NCI-H82 treated with DMSO at 0.1 percent for 48 hours (cell line): ENCODE measurements at regions not wholly inside any gene's neighbourhood (a gene's known extent, or its start where the extent isn't known, plus 50 kb on each side); places are given as distances from the start of the nearest gene placed in this dataset.
"Not testable (repeated sequence)": the region's sequence is repeated elsewhere in the genome, so short reads cannot be mapped to it uniquely, and the experiment has no call there.

Source experiments
- DNase-seq: peaks from one replicate; lab custom pipeline; 2025; ENCODE audit not compliant: unreplicated experiment; lab: John Stamatoyannopoulos, UW

GRCh38 chr6:48998574-48998973, 464.5 kb downstream of the MMUT start:
- DNase-seq, result no peak

GRCh38 chr6:48996461-48997119, 466.5 kb downstream of the MMUT start:
- DNase-seq, result peak; percentile 9

- peak; percentile 32 for DNase-seq
Observed at GRCh38 chr6:48994811-48995210, 468.2 kb downstream of the MMUT start.

- no peak for DNase-seq
Observed at GRCh38 chr6:48990739-48991138, 472.3 kb downstream of the MMUT start.

- no peak for DNase-seq
Observed at GRCh38 chr6:48986845-48987244, 476.2 kb downstream of the MMUT start.

GRCh38 chr6:48986105-48986504, 476.9 kb downstream of the MMUT start:
- DNase-seq, result no peak

- DNase-seq, result no peak
Observed at GRCh38 chr6:48985025-48985424, 478.0 kb downstream of the MMUT start.

GRCh38 chr6:48983968-48984367, 479.1 kb downstream of the MMUT start:
- DNase-seq, result not testable (repeated sequence)

- no peak for DNase-seq
Observed at GRCh38 chr6:48983377-48983776, 479.7 kb downstream of the MMUT start.

- no peak for DNase-seq
Observed at GRCh38 chr6:48979806-48980205, 483.2 kb downstream of the MMUT start.

- no peak for DNase-seq
Observed at GRCh38 chr6:48979085-48979484, 484.0 kb downstream of the MMUT start.

- no peak for DNase-seq
Observed at GRCh38 chr6:48978016-48978415, 485.0 kb downstream of the MMUT start.

GRCh38 chr6:48977573-48977972, 485.5 kb downstream of the MMUT start:
- DNase-seq, result no peak

GRCh38 chr6:48973491-48973890, 489.6 kb downstream of the MMUT start:
- no peak for DNase-seq

GRCh38 chr6:48961781-48962415, 501.2 kb downstream of the MMUT start:
- DNase-seq, result no peak

GRCh38 chr6:48959251-48960060, 503.6 kb downstream of the MMUT start:
- no peak for DNase-seq

- no peak for DNase-seq
Observed at GRCh38 chr6:48957781-48958180, 505.3 kb downstream of the MMUT start.

- peak; percentile 24 for DNase-seq
Observed at GRCh38 chr6:48951917-48952316, 511.1 kb downstream of the MMUT start.

- DNase-seq, result not testable (repeated sequence)
Observed at GRCh38 chr6:48944276-48944675, 518.8 kb downstream of the MMUT start.

GRCh38 chr6:48933136-48933535, 529.9 kb downstream of the MMUT start:
- DNase-seq, result no peak

- DNase-seq, result no peak
Observed at GRCh38 chr6:48928937-48929336, 534.1 kb downstream of the MMUT start.

- no peak for DNase-seq
Observed at GRCh38 chr6:48922837-48923236, 540.2 kb downstream of the MMUT start.
